GM18907 (cell line): ENCODE measurements at regions not wholly inside any gene's neighbourhood (a gene's known extent, or its start where the extent isn't known, plus 50 kb on each side); places are given as distances from the start of the nearest gene placed in this dataset.
A peak's percentile ranks its signal among the peaks of the same experiment; 100 is the strongest.

ENCODE experiments used
- ATAC-seq: cut with Tn5 transposase; IDR thresholded peaks from one replicate; pipeline ENCODE4 v1.9.1; 2021; ENCODE audit warnings: mild to moderate bottlenecking, moderate library complexity; ENCODE audit not compliant: unreplicated experiment

GRCh38 chr7:118075936-118076335 is 108.0 kb upstream of the LSM8 start:
- ATAC-seq, result no peak

GRCh38 chr7:118076564-118076963 is 107.4 kb upstream of the LSM8 start:
- ATAC-seq, result no peak

GRCh38 chr7:118078015-118078414 is 105.9 kb upstream of the LSM8 start:
- no peak for ATAC-seq

- no peak for ATAC-seq
Measured at GRCh38 chr7:118079369-118079768, 104.6 kb upstream of the LSM8 start.

GRCh38 chr7:118080947-118081346 is 103.0 kb upstream of the LSM8 start:
- peak; percentile 98 for ATAC-seq

- no peak for ATAC-seq
Measured at GRCh38 chr7:118082506-118082905, 101.5 kb upstream of the LSM8 start.

GRCh38 chr7:118085000-118085399 is 99.0 kb upstream of the LSM8 start:
- no peak for ATAC-seq

GRCh38 chr7:118087126-118087525 is 96.8 kb upstream of the LSM8 start:
- no peak for ATAC-seq

GRCh38 chr7:118094044-118094443 is 89.9 kb upstream of the LSM8 start:
- ATAC-seq, result no peak

- peak; percentile 72 for ATAC-seq
Measured at GRCh38 chr7:118104812-118105441, 79.0 kb upstream of the LSM8 start.

- ATAC-seq, result no peak
Measured at GRCh38 chr7:118109607-118110006, 74.4 kb upstream of the LSM8 start.

- no peak for ATAC-seq
Measured at GRCh38 chr7:118110178-118110925, 73.6 kb upstream of the LSM8 start.

GRCh38 chr7:118111347-118111746 is 72.6 kb upstream of the LSM8 start:
- ATAC-seq, result no peak

- no peak for ATAC-seq
Measured at GRCh38 chr7:118114175-118114574, 69.8 kb upstream of the LSM8 start.

GRCh38 chr7:118129041-118129795 is 54.7 kb upstream of the LSM8 start:
- ATAC-seq, result peak; percentile 70

GRCh38 chr7:118132764-118133163 is 51.2 kb upstream of the LSM8 start:
- no peak for ATAC-seq
